SH-SY5Y (cell line): ENCODE measurements at regions not wholly inside any gene's neighbourhood (a gene's known extent, or its start where the extent isn't known, plus 50 kb on each side); places are given as distances from the start of the nearest gene placed in this dataset.

Experiments
- GATA2 ChIP-seq: IDR thresholded peaks from 2 replicates; pipeline ENCODE4 v1.6.1; 2011; ENCODE audit warnings: mild to moderate bottlenecking, low read depth, low read length
- GATA3 ChIP-seq: IDR thresholded peaks from 2 replicates; pipeline ENCODE4 v1.6.1; 2011; ENCODE audit warnings: low read depth, mild to moderate bottlenecking, low read length, moderate library complexity

DNA sequence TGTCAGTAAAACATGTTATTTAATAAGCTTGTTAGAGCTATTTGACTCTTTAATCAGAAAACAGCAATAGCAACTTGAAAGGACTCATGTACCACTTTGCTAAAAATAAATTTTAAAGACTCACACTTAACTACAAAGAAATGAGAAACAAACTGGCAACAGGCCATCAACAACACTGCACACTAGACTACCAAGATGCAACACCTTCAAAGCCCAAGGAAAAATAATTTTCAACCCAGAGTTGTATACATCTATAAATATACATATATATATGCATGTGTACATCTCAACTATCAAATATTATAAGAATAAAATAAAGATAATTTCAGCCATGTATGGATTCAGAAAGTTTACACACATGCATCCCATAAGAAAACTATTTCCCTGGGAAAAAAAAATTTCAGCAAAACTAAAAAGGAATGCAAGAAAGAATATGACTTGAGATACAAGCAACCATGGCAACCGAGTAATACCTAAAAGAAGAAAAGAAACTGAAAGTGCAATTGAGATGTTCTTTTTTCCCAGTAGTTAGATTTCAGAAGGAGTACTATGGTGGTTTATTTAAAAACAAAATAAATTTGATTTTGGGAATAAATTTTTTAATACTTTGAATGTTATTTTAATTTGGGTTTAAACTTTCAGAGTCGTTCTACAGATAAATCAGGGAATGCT, 303.8 kb downstream of the UBE3D start:
- TF ChIP-seq GATA2 (no peak), GATA3 (no peak)
